ENCODE measurements at regions not wholly inside any gene's neighbourhood (a gene's known extent, or its start where the extent isn't known, plus 50 kb on each side); places are given as distances from the start of the nearest gene placed in this dataset.

DNA sequence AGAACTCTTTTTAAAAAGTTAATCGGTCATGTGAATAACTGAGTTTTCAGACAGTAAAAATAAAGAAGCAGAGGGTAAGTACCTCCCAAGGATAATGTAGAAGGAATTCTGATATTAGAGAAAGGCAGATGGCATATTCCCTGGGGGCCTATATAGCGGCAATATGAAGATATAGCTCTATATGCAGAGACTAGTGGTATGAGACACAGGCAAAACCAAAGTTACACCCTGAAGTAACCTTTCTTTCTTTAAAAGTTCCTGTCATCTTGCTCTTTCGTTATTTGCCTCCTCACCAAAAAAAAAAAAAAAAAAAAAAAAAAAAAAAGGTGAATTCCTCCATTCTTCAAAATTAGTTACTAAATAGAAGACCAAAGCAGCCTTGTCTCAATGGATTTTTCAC is 76.2 kb upstream of the ARHGAP32 start:
- 87% methylated on average over 3 of the region's 3 CpGs for WGBS (ENCODE audit: missing lambda C conversion rate)
- Histone ChIP-seq H3K4me1 (no peaks in the 10 kb centered on the region), H3K27ac (no peak overlapping the region), H3K4me3 (no peak overlapping the region), H3K9me3 (no peaks in the 10 kb centered on the region), H3K4me2 (no peak overlapping the region)
- POLR2A ChIA-PET = no interaction called here
- TF ChIP-seq MAFK (IDR thresholded peaks at IDR 0.05; ENCODE audit: partially characterized antibody) (no peak), RFX5 (IDR thresholded peaks at IDR 0.05) (no peak), BCL3 (IDR thresholded peaks at IDR 0.05) (no peak), POLR2A (IDR thresholded peaks at IDR 0.05; ENCODE audit: low read length) (no peak), ESRRA (IDR thresholded peaks at IDR 0.05; ENCODE audit: borderline replicate concordance, low read length) (no peak), NR3C1 (IDR thresholded peaks at IDR 0.05) (no peak), FOXS1 (CRISPR knock-in tag; IDR thresholded peaks at IDR 0.05) (no peak), HDAC2 (IDR thresholded peaks at IDR 0.05) (no peak), EP300 (IDR thresholded peaks at IDR 0.05) (no peak), GATA3 (IDR thresholded peaks at IDR 0.05; ENCODE audit: borderline replicate concordance) (no peak), REST (IDR thresholded peaks at IDR 0.05) (no peak), FOSB (CRISPR knock-in tag; IDR thresholded peaks at IDR 0.05) (no peak), RARB (CRISPR knock-in tag; IDR thresholded peaks at IDR 0.05) (no peak), TFCP2L1 (CRISPR knock-in tag; IDR thresholded peaks at IDR 0.05) (no peak), RAD21 (conservative IDR thresholded peaks at IDR 0.05 in 1 of 2, IDR thresholded peaks at IDR 0.05 in 1 of 2) (no peak), TP53 (CRISPR knock-in tag; IDR thresholded peaks at IDR 0.05) (no peak), FOSL2 (IDR thresholded peaks at IDR 0.05) (no peak), FOSL2 (CRISPR knock-in tag; IDR thresholded peaks at IDR 0.05) (no peak), CBX2 (IDR thresholded peaks at IDR 0.05; ENCODE audit: borderline replicate concordance, low read depth) (no peak), HOXB5 (CRISPR knock-in tag; IDR thresholded peaks at IDR 0.05) (no peak)
- no peak for DNase-seq (ENCODE audit: low read depth in 1 of 2, low spot score in 1 of 2)
- ATAC-seq = no peak
- no peak for FAIRE-seq
- CTCF ChIA-PET = interaction anchor here (0.8 to 2.1 kb wide), 2 partner anchors 27 to 63 kb away, joined by 3 to 6 read pairs; no protein-coding TSS in a partner anchor

GRCh38 chr11:129267716-129268115 is 75.6 kb upstream of the ARHGAP32 start:
- Histone ChIP-seq H3K4me2 (no peak overlapping the region), H3K4me3 (no peak overlapping the region), H3K4me1 (no peaks in the 10 kb centered on the region), H3K9me3 (no peaks in the 10 kb centered on the region), H3K27ac (no peak overlapping the region)
- no peak for ATAC-seq
- 95% methylated on average over 3 of the region's 3 CpGs for WGBS (ENCODE audit: missing lambda C conversion rate)
- FAIRE-seq = no peak
- ChIA-PET CTCF (interaction anchor here (0.8 to 2.1 kb wide), 2 partner anchors 64 to 483 kb away, joined by 3 to 6 read pairs; no protein-coding TSS in a partner anchor), POLR2A (no interaction called here)
- TF ChIP-seq HOXA7 (CRISPR knock-in tag; IDR thresholded peaks at IDR 0.05) (no peak), EHF (CRISPR knock-in tag; IDR thresholded peaks at IDR 0.05) (no peak), GATA3 (IDR thresholded peaks at IDR 0.05; ENCODE audit: borderline replicate concordance) (no peak), USF2 (IDR thresholded peaks at IDR 0.05) (no peak), ZFP36 (IDR thresholded peaks at IDR 0.05; ENCODE audit: borderline replicate concordance, partially characterized antibody) (no peak), NR3C1 (IDR thresholded peaks at IDR 0.05) (no peak), RARB (CRISPR knock-in tag; IDR thresholded peaks at IDR 0.05) (no peak), MAZ (IDR thresholded peaks at IDR 0.05; ENCODE audit: borderline replicate concordance, low read depth, low read length) (no peak), CBX8 (IDR thresholded peaks at IDR 0.05) (no peak), CHD2 (IDR thresholded peaks at IDR 0.05; ENCODE audit: low read length, partially characterized antibody) (no peak)
- DNase-seq (ENCODE audit: low read depth in 1 of 2, low spot score in 1 of 2) = no peak
